HFFc6 (cell line): ENCODE measurements at regions not wholly inside any gene's neighbourhood (a gene's known extent, or its start where the extent isn't known, plus 50 kb on each side); places are given as distances from the start of the nearest gene placed in this dataset.

Experiments used
- DNase-seq: peaks from one replicate; pipeline ENCODE4 v3.0.0-alpha.2; 2018
- H3K27ac Mint-ChIP-seq: 2 replicates; pipeline ENCODE4 v1.8.0; 2020; ENCODE audit warnings: mild to moderate bottlenecking, mixed read lengths
- H3K27me3 Mint-ChIP-seq: 2 replicates; pipeline ENCODE4 v1.8.0; 2021; ENCODE audit warnings: mild to moderate bottlenecking, moderate library complexity, mixed read lengths; ENCODE audit not compliant: insufficient read depth
- H3K36me3 Mint-ChIP-seq: 2 replicates; pipeline ENCODE4 v1.8.0; 2021; ENCODE audit warnings: low read depth, mixed read lengths
- H3K4me1 Mint-ChIP-seq: 2 replicates; pipeline ENCODE4 v1.8.0; 2020; ENCODE audit warnings: low read depth, mixed read lengths
- H3K4me3 Mint-ChIP-seq: 2 replicates; pipeline ENCODE4 v1.8.0; 2020; ENCODE audit warnings: mild to moderate bottlenecking, moderate library complexity, mixed read lengths
- H3K9me3 Mint-ChIP-seq: 2 replicates; pipeline ENCODE4 v1.8.0; 2020; ENCODE audit warnings: mild to moderate bottlenecking, mixed read lengths
- TF ChIP-seq, protein P1 (sequence below): fragments of 200-600 bp; sonication (generic); IDR thresholded peaks from 2 replicates; pipeline ENCODE4 v1.5.0; 2021; ENCODE audit warnings: antibody characterized with exemption, mild to moderate bottlenecking

DNA sequence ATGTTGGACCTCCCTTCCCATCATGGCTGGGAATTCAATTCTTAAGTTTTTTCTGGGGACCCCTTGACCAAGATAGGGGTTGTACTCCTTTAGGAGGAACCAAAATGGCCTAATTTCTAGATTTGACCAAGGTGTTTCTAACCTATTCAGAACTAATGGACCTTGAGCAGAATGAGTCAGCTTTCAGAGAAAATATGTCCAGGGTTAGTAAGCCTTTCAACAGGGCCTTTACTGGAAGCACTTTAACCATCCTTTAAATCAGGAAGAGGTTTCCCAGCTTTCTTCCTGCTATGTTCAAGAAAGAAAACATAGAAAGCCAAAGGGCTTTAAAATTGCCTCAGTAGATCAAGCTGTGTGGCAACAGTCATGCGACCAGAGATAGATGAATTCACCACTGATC lies 1184.9 kb upstream of the ACVR2A start:
- Mint-ChIP-seq H3K27ac (no peak overlapping the region), H3K27me3 (peaks cover 2% of the 10 kb centered on the region; the same call in 1 of the 2 replicates), H3K4me1 (peaks cover 8% of the 10 kb centered on the region; the same call in 1 of the 2 replicates), H3K36me3 (no peaks in the 10 kb centered on the region), H3K4me3 (no peak overlapping the region), H3K9me3 (no peaks in the 10 kb centered on the region)
- DNase-seq: no peak
- TF ChIP-seq, protein P1, sequence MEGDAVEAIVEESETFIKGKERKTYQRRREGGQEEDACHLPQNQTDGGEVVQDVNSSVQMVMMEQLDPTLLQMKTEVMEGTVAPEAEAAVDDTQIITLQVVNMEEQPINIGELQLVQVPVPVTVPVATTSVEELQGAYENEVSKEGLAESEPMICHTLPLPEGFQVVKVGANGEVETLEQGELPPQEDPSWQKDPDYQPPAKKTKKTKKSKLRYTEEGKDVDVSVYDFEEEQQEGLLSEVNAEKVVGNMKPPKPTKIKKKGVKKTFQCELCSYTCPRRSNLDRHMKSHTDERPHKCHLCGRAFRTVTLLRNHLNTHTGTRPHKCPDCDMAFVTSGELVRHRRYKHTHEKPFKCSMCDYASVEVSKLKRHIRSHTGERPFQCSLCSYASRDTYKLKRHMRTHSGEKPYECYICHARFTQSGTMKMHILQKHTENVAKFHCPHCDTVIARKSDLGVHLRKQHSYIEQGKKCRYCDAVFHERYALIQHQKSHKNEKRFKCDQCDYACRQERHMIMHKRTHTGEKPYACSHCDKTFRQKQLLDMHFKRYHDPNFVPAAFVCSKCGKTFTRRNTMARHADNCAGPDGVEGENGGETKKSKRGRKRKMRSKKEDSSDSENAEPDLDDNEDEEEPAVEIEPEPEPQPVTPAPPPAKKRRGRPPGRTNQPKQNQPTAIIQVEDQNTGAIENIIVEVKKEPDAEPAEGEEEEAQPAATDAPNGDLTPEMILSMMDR: no peak

DNA sequence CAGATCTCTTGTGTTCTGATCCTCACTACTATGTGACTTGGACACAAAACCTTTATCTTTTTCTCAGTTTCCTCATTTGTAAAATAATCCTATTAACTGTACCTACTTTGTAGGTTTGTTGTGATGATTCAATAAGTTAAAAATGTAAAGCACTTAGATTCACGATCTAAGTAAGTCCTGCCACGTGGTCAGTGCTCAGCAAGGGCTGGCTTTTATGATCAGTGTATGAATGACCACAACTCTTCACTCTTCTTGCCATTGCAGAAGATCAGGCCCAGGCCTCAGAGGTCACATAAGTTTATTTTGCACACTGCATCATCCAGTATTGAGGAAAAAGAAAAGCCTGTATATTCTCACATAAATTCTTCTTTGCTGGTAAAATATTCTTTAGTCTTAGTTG lies 1192.5 kb upstream of the ACVR2A start:
- Mint-ChIP-seq H3K27ac (no peak overlapping the region; the same call in 1 of the 2 replicates), H3K9me3 (0 out of 2 replicates have a peak, but pooled peaks cover 4% of the 10 kb centered on the region), H3K4me1 (peaks cover 15% of the 10 kb centered on the region; the same call in 1 of the 2 replicates), H3K36me3 (peaks cover 9% of the 10 kb centered on the region; the same call in 1 of the 2 replicates), H3K27me3 (no peaks in the 10 kb centered on the region), H3K4me3 (no peak overlapping the region)
- TF ChIP-seq, protein P1: no peak
- peak; percentile 52 for DNase-seq

DNA sequence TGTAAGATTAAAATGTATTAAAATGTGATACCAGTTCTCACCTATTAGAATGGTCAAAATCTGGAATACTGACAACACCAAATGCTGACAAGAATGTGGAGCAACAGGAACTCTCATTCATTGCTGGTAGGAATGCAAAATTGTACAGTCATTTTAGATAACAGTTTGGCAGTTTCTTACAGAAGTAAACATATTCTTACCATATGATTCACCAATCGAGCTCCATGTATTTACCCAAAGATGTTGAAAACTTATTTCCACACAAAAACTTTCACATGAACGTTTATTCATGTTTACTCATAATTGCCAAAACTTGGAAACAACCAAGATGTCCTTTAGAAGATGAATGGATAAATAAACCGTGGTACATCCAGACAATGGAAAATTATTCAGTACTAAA lies 1193.5 kb upstream of the ACVR2A start:
- TF ChIP-seq, protein P1: no peak
- Mint-ChIP-seq H3K27ac (no peak overlapping the region), H3K27me3 (no peaks in the 10 kb centered on the region), H3K4me1 (peaks cover 15% of the 10 kb centered on the region; the same call in 1 of the 2 replicates), H3K4me3 (no peak overlapping the region), H3K9me3 (peaks cover 7% of the 10 kb centered on the region; the same call in 1 of the 2 replicates), H3K36me3 (peaks cover 9% of the 10 kb centered on the region; the same call in 1 of the 2 replicates)
- DNase-seq: peak; percentile 11

DNA sequence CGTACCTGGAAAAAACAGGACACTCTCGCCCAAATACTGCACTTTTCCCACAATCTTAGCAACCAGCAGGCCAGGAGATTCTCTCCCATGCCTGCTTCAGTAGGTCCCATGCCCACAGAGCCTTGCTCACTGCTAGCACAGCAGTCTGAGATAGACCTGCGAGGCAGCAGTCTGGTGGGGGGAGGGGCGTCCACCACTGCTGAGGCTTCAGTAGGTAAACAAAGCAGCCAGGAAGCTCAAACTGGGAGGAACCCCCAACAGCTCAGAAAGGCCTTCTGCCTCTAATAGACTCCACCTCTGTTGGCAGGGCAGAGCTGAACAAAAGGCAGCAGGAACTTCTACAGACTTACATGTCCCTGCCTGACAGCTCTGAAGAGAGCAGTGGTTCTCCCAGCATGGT lies 1202.8 kb upstream of the ACVR2A start:
- H3K4me3 Mint-ChIP-seq: no peak overlapping the region
- DNase-seq: no peak
- peaks cover 3% of the 10 kb centered on the region; the same call in 1 of the 2 replicates for H3K27me3 Mint-ChIP-seq
- TF ChIP-seq, protein P1: no peak
- no peak overlapping the region for H3K27ac Mint-ChIP-seq
- H3K36me3 Mint-ChIP-seq: no peaks in the 10 kb centered on the region
- H3K9me3 Mint-ChIP-seq: peaks cover 11% of the 10 kb centered on the region
- H3K4me1 Mint-ChIP-seq: no peaks in the 10 kb centered on the region

DNA sequence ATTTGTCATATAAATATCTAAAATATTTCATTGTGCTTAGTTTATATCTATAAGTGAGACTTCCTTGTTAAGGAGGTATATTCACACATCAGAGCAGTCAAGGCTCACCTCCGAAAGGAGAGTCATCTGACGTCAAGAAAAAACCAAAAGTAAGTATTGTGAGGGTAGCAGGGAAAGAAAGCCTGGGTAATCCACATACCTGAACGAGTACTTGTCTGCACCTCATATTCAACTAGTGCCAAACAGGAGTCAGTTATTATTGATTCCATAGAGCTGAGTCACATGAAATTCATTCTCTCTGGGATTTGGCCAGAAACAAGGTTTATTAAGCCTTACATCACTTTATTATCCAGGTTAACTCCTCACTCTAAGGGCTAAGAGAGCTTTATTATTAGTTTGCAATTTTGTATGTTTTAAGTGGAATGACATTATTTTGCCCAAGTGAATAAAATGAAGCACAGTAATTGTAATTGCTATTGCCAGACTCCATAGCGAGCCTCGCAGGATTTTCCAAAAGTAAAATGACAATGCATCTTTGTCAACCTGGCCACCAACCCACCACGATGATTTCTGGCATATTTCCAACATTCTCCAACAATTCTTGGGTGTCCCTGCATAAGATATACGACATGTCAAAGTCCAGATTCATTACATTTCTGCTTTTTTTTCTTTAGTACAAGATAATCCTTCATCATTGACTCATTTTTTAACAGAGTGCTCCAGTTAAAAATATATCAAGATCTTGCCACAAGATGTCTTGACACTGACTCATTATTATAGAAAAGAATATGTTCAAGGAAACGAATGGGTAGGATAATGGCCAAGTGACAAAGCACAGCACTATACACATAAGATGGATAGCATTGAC lies 1210.4 kb upstream of the ACVR2A start:
- TF ChIP-seq, protein P1: no peak
- Mint-ChIP-seq H3K4me3 (peak overlapping the region; percentile 44; the same call in 1 of the 2 replicates), H3K4me1 (peaks cover 15% of the 10 kb centered on the region), H3K36me3 (no peaks in the 10 kb centered on the region), H3K27me3 (no peaks in the 10 kb centered on the region), H3K27ac (peak overlapping the region; percentile 37; the same call in 1 of the 2 replicates), H3K9me3 (no peaks in the 10 kb centered on the region)
- DNase-seq: peak; percentile 69
